AG09319 (cell line): ENCODE measurements at regions not wholly inside any gene's neighbourhood (a gene's known extent, or its start where the extent isn't known, plus 50 kb on each side); places are given as distances from the start of the nearest gene placed in this dataset.

Experiments used
- DNase-seq: peaks from one replicate; pipeline ENCODE4 v3.0.0-alpha.2; 2010; ENCODE audit warnings: low read depth; ENCODE audit errors: extremely low read depth
- CTCF ChIP-seq: IDR thresholded peaks from 2 replicates; pipeline ENCODE4 v1.5.1; 2011; ENCODE audit warnings: low read depth, mild to moderate bottlenecking, inconsistent platforms, low read length, moderate library complexity

- peak; percentile 3 for DNase-seq
- TF ChIP-seq CTCF = peak; percentile 60
These were observed 92.7 kb upstream of the GPR26 start for GRCh38 chr10:123573236-123574108.

- TF ChIP-seq CTCF = no peak
- DNase-seq = no peak
These were observed 92.0 kb upstream of the GPR26 start for GRCh38 chr10:123574109-123574698.

DNA sequence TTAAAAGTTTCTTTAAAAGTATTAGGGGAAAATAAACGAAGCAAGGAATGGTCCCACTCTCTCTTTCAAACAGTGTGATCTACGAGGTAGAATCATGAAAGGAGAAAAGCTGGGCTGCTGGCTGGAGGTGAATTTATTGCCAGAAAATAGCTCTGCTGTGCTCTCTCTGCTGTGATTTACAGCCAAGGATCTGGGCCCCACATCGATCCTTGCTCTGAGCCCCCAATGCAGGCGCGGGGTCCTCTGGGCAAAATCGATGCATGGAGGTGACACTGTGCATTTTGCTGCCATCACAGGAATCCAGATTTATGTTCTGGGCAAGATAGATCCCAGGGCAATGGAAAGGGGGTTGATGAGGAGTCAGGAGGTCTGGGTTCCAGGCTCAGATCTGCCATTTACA lies 91.0 kb upstream of the GPR26 start:
- DNase-seq = no peak
- TF ChIP-seq CTCF = no peak

GRCh38 chr10:123576706-123577105 lies 89.4 kb upstream of the GPR26 start:
- no peak for TF ChIP-seq CTCF
- no peak for DNase-seq

- no peak for DNase-seq
- TF ChIP-seq CTCF = no peak
These were observed 88.2 kb upstream of the GPR26 start for GRCh38 chr10:123577921-123578461.

- TF ChIP-seq CTCF = no peak
- no peak for DNase-seq
These were observed 87.4 kb upstream of the GPR26 start for GRCh38 chr10:123578721-123579120.

DNA sequence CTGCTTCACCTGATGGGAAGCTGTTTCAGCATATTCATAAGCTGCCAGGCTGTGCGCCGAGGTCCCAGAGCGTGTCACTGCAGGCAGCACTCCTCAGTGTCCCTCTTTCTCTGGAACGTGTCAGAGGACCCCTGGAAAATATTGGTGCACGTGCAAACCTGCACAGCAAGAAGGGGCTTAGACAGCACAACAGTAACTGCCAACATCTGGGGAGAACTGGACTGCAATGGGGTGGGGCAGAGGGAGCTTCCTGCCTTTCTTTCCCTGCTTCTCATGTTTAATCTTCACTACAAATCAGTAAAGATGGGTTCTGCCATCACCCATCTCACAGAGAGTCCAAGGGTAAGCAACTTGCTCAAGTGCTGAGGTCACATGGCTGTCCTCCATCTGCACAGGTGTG lies 86.5 kb upstream of the GPR26 start:
- no peak for TF ChIP-seq CTCF
- DNase-seq = no peak
